T-helper 2 cell treated with Interferon-gamma antibody and Interleukin-4, amounts not matched to agents 100 ng/mL and 5 ng/mL, for 36 hours (primary cell): ENCODE measurements at regions not wholly inside any gene's neighbourhood (a gene's known extent, or its start where the extent isn't known, plus 50 kb on each side); places are given as distances from the start of the nearest gene placed in this dataset.

Experiments
- intact Hi-C: fragments of 100-400 bp; cut with micrococcal nuclease; formaldehyde crosslinking; loops from one replicate; pipeline ENCODE4 v1.15.1; 2023

GRCh38 chr22:25366408-25366807 is 147.0 kb downstream of the CRYBB2 start:
- intact Hi-C loops, result no loop called here

DNA sequence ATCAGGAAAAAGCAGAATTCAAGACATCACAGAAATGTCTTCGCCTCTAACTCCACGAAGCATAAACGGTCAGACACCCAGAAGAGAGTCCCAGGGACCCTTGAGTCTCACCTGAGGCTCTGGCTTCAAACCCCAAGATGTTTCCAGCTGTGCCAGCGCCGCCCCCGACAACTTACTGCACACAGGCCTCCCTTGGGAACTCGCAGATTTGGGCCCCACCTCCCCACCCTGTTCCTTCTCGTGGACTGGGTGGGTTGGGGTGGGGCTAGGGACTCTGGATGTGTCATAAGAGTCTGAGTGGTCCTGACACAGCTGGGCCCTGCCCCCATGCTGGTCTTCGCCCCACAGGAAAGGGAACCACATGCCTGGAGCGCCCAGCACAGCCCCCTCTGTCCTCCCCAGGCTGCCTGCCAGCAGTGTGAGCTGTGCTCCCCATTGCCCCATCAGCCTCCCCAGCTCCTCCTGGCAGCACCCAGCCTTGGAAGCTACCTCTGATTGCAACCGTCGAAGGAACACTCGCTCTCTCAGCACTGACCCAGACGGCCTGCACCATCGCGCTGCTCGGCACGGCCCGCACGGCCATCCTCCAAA is 147.5 kb downstream of the CRYBB2 start:
- intact Hi-C loops, result no loop called here

- intact Hi-C loops, result no loop called here
Observed at GRCh38 chr22:25367756-25368155, 148.3 kb downstream of the CRYBB2 start.

- intact Hi-C loops, result no loop called here
Observed at GRCh38 chr22:25368271-25368670, 148.8 kb downstream of the CRYBB2 start.

- intact Hi-C loops, result no loop called here
Observed at GRCh38 chr22:25369041-25369440, 149.6 kb downstream of the CRYBB2 start.

- intact Hi-C loops, result no loop called here
Observed at GRCh38 chr22:25370322-25370721, 150.9 kb downstream of the CRYBB2 start.

DNA sequence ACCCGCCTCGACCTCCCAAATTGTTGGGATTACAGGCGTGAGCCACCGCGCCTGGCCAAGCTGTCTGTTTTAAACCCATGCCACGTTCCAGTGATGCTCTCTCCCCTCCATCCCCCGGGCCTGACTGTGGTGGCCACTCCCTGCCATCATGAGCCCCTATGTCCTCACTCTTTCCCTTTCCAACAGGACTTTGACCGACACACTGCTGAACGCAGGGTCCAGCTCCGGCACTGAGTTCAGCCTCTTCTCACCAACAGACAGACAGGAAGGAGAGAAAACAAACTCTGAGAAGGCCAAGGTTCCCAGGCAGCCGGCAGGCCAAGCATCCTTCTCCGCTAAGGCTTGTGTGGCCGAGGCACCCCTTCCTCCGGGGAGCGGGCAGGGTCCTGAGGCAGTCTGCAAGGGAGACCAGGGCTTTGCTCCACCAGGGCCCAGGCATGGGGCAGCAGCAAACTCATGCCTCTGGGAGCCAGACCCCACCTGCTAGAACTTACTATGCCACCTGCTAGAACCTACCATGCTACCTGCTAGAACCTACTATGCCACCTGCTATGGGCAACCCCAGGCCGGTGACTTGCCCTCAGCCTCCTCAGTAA is 152.7 kb downstream of the CRYBB2 start:
- intact Hi-C loops, result no loop called here

GRCh38 chr22:25373961-25374360 is 154.5 kb downstream of the CRYBB2 start:
- intact Hi-C loops, result no loop called here

- intact Hi-C loops, result no loop called here
Observed at GRCh38 chr22:25374869-25375268, 155.4 kb downstream of the CRYBB2 start.

- intact Hi-C loops, result no loop called here
Observed at GRCh38 chr22:25375683-25376082, 156.2 kb downstream of the CRYBB2 start.

GRCh38 chr22:25377699-25378098 is 158.3 kb downstream of the CRYBB2 start:
- intact Hi-C loops, result no loop called here

GRCh38 chr22:25380122-25380747 is 160.8 kb downstream of the CRYBB2 start:
- intact Hi-C loops, result no loop called here

GRCh38 chr22:25382762-25383161 is 163.3 kb downstream of the CRYBB2 start:
- intact Hi-C loops, result no loop called here

- intact Hi-C loops, result no loop called here
Observed at GRCh38 chr22:25383278-25383820, 163.9 kb downstream of the CRYBB2 start.

DNA sequence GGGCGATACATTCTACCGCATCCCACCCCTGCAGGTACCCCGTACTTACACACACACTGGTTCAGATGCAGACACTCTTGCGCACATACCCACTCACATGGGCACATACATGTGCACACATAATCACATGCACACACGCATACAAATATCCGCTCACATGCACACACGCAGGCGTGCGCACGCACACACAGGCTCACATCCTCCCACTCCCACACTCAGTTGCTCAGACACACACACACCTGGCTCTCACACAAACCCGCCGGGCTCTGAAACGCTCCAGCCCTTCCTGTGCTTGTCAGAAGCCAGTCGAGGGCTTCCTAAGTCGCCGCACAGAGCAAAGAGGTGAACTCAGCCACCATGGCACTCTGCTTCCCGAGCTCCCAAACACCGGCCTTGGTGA is 164.5 kb downstream of the CRYBB2 start:
- intact Hi-C loops, result no loop called here

- intact Hi-C loops, result no loop called here
Observed at GRCh38 chr22:25386538-25386884, 167.1 kb downstream of the CRYBB2 start.

GRCh38 chr22:25388415-25388814 is 169.0 kb downstream of the CRYBB2 start:
- intact Hi-C loops, result no loop called here

- intact Hi-C loops, result no loop called here
Observed at GRCh38 chr22:25388866-25389540, 169.6 kb downstream of the CRYBB2 start.

GRCh38 chr22:25389541-25389919 is 170.1 kb downstream of the CRYBB2 start:
- intact Hi-C loops, result no loop called here

DNA sequence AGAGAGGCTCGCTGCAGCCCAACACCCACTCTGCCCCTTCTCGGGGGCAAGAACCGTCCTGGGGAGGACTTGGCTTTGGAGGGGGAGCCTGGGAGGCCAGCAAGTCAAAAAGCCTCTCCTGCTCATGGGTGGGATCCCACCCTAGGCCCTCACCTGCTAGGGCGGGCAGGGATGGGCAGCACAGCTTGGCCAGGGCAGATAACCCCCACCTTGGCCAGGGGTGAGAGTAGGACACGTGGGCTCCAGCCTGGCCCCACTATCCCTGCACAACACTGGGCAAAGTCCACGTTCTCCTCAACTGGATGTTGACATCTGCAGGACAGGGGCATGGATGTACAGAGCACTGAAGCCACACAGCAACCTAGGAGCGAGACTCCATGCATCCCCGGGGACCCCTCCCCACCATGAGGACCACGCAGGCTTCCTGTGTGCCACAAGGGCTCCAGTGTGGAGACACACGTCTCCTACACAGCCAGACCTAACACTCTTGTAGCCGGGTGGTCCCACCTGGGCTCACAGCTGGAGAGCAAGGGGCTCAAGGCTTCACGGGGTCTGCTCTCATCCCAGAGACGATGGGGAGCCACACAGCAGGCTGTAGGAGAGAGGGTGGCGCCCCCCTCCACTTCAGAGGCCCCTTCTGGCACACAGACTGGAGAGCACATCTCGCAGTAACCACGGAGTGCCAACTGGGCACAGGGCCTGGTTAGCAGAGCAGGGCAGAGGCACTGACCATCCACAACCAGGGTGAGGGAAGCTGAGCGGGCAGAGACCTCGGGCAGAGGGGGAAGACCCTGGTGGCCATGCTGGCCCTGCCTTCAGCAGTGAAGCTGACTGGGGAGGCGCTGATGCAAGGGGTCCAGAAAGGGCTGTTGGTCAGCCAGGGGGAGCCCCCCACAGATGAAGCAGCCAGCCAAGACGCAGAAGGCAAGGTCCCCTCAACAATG is 171.1 kb downstream of the CRYBB2 start:
- intact Hi-C loops, result no loop called here

DNA sequence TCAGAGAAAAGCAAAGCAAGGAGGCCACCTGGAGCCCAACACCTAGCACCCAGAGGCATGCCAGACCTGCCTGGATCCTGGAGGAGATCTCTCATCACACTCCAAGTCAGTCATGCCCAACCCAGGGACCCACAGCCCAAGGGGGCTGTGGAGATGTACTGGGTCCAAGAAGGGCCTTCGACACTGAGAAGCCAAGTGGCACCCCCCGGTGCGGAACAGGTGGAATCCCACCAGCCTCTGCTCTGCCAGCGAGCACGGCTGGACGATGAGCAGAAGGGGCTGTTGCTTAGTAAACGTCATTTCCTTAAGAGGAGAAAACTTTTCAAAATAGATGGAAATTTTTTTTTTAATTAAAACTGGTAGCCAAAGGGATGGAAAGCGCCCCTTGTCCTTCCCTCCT is 171.9 kb upstream of the GRK3 start:
- intact Hi-C loops, result no loop called here
